DMS53 treated with DMSO at 0.1 percent for 48 hours (cell line): ENCODE measurements at regions not wholly inside any gene's neighbourhood (a gene's known extent, or its start where the extent isn't known, plus 50 kb on each side); places are given as distances from the start of the nearest gene placed in this dataset.
"Not testable (repeated sequence)": the region's sequence is repeated elsewhere in the genome, so short reads cannot be mapped to it uniquely, and the experiment has no call there.

Experiments used
- DNase-seq: peaks from one replicate; lab custom pipeline; 2025; ENCODE audit not compliant: unreplicated experiment; lab: John Stamatoyannopoulos, UW

DNA sequence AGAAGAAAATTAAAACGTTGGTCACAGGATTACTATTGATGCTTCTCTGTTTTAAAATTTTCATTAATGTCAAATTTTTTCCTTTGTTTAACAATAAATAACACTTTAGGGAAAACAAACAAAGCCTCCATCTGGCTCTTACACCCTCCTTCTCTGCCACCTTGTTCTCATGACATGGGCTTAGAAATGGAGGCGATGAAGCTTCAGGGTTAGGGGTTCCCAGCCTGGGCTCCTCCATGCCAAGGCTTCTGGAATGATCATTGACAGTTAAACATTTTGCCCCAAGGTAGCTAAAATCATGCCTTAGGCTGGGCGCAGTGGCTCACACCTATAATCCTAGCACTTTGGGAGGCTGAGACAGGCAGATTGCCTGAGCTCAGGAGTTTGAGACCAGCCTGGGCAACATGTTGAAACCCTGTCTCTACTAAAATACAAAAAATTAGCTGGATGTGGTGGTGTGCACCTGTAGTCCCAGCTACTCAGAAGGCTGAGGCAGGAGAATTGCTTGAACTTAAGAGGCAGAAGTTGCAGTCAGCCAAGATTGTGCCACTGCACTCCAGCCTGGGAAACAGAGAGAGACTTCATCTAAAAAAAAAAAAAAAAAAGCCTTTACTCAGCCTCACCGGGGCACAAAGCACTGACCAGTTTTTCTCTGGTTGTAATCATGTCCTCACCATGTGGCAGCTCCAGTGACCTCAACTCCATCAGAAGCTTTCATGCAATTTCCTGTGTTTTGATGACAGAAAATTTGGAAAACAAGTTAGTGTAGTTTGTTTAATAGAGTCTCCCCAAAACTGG lies 125.1 kb downstream of the MYCN start:
- not testable (repeated sequence) for DNase-seq

DNA sequence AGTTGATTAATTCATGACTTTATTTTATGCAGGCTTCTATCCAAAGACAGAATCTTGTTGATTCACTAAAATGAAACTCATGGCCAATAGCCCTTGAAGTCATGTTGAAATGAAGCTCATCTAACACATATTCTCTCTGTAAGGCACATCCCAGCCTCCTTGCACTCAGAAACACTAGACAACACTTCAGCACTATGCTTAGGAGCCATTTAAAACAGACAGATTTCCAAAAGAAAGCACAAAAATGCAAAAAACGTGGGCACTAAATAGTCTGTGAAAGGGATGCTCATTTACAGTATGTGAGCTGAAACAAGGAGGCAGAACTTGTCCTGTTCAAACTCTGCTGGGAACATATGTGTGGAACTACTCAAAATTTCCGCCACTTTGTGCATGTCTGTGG lies 124.4 kb downstream of the MYCN start:
- no peak for DNase-seq

DNA sequence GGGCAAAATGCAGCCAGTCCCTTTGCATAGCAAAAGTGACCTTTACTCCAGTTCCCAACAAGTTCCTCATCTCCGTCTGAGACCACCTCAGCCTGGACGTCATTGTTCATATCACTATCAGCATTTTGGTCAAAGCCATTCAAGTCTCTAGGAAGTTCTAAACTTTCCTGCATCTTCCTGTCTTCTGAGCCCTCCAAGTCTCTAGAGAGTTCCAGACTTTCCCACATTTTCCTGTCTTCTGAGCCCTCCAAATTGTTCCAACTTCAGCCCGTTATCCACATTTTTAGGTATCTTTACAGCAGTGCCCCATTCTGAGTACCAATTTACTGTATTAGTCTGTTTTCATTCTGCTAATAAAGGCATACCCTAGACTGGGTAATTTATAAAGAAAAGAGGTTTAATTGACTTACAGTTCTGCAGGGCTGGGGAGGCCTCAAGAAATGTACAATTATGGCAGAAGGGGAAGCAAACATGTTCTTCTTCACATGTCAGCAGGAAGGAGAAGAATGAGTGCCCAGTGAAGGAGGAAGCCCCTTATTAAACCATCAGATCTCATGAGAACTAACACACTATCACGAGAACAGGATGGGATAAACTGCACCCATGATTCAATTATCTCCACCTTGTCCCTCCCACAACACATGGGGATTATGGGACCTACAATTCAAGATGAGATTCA lies 123.7 kb downstream of the MYCN start:
- DNase-seq = no peak

DNA sequence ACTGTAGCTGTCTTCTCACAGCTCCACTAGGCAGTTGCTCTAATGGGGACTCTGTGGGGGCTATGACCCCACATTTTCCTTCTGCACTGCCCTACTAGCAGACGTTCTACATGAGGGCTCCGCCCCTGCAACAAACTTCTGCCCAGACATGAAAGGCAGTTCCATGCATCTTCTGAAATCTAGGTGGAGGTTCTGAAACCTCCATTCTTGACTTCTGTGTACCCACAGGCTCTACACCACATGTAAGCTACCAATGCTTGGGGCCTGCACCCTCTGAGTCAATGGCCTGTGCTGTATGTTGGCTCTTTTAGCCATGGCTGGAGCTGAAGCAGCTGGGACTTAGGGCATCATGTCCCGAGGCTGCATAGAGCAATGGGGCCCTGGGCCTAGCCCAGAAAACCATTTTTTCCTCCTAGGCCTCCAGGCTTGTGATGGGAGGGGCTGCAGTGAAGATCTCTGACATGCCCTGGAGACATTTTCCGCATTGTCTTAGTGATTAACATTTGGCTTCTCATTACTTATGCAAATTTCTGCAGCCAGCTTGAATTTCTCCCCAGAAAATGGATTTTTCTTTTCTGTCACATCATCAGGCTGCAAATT lies 123.0 kb downstream of the MYCN start:
- DNase-seq = no peak

DNA sequence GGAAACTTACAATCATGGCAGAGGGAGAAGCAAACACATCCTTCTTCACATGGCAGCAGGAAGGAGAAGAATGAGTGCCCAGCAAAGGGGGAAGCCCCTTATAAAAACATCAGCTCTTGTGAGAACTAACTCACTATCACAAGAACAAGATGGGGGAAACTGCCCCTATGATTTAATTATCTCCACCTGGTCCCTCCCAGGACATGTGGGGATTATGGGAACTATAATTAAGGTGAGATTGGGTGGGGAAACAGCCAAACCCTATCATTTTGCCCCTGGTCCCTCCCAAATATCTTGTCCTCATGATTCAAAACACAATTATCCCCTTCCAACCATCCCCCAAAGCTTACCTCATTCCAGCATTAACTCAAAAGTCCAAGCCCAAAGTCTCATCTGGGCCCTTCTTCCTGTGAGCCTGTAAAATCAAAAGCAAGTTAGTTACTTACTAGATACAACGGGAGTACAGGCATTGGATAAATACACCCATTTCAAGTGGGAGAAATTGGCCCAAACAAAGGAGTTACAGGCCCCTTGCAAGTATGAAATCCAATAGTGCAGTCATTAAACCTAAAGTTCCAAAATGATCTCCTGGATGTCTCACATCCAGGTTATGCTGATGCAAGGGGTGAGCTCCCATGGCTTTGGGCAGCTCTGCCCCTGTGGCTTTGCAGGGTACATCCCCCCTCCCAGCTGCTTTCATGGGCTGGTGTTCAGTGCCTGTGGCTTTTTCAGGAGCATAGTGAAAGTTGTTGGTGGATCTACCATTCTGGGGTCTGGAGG lies 122.3 kb downstream of the MYCN start:
- no peak for DNase-seq

DNA sequence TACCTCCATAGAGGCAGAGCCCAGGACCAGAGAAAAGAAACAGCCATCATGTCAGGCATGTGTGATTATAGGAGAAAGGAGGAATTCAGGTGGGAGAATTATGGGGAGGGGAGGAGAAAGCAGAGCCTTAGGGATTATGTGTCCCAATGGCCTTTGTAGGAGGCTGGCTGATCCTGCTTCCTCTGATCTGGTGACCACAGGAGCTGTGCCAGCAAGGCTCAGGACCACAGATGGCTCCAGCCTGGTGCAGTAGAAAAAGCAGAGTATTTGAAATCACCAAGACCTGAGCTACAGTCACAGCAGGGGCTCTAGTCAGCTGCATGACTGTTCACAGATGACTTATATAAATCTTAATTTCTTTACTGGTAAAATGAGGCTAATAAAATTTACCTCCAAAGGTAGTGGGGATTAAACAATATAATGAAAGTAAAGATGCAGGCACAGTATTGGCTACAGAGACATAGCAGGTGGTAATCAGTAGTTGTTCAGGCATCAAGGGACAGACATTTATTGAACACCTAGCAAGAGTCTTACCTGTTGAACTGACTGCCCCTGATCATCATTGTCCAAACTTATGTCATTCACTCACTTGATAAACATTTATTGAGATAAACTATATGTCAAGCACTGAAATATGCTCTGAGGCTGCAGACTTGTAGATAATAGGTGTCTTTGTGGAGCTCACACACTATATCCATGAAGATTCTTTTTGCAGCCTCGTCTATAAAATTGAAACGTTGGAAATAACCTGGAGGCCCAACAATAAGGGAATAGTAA lies 121.3 kb downstream of the MYCN start:
- no peak for DNase-seq

DNA sequence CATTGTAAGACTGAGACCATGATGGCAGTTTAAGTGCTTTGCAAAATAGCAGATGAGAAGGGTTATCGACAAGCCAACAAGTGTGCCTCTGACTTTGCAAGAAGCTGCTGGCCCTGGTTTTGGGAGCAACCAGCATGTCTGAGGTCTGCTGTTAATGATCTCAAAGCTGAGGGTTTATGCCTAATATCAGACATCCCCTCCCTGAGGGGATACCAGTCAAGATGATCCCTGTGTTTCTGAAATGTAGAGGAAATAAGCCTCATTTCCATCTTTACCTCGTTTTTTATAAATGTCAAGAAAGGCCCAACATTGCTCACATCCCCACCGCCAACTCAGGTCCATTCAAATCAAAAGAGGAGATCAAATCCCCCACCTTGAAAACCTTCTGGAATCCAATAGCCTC lies 120.6 kb downstream of the MYCN start:
- DNase-seq = no peak

DNA sequence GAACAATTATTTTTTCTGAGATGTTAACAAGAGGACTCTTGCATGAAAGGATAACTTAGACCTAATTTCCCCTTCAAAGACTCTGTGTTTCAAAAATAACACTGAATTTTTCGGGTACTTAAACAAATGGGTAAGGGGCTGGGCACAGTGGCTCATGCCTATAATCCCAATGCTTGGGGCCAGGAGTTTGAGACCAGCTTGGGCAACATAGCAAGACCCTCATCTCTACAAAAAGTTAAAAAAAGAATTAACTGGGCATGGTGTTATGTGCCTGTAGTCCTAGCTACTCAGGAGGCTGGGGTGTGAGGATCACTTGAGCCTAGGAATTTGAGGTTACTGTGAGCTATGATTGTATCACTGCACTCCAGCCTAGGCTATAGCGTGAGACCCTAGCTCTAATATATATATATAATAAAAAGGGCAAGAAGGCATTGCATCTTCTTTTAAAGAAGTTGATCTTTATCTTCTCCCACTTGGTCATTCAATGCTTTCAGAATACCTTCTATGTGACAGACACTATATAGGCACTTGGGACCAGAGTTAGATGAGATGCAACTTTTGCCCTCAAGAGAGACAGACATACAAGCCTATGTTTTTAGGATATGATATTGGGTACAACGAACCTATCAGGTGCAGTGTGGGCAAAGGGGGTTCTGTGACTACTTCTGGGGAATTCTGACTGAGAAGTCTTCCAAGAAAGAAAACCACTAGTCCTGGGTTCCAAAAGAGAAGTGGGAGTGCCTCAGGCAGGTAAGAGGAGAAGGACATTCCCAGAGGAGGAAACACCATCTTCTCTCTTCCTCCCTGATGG lies 120.0 kb downstream of the MYCN start:
- no peak for DNase-seq

DNA sequence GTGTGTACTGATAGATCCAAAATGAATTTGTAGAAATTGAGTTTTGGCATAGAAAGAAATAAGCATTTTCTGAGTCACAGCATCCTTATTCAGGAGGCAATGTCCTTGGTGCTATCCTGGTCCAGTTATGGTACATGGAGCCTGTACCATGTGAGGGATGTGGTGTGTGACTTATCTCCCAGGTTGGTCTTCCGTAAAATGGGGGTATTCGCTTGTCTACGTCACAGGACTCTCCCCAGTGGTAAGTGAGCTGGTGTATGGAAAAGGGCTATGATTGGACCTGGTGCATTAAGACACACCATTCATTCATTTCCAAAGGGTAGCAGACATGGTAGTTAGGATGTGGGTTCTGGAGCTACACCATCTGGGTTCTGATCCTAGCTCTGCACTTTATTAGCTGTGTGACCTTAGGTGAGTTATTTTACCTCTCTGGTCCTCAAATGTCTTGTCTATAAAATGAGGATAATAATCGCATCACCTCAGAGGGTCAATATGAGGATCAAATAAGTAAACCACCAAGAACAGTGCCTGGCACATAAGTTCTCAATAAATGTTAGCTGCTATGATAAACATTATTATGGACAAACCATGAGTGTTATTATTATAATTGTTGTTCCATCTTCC lies 119.2 kb downstream of the MYCN start:
- DNase-seq = no peak

DNA sequence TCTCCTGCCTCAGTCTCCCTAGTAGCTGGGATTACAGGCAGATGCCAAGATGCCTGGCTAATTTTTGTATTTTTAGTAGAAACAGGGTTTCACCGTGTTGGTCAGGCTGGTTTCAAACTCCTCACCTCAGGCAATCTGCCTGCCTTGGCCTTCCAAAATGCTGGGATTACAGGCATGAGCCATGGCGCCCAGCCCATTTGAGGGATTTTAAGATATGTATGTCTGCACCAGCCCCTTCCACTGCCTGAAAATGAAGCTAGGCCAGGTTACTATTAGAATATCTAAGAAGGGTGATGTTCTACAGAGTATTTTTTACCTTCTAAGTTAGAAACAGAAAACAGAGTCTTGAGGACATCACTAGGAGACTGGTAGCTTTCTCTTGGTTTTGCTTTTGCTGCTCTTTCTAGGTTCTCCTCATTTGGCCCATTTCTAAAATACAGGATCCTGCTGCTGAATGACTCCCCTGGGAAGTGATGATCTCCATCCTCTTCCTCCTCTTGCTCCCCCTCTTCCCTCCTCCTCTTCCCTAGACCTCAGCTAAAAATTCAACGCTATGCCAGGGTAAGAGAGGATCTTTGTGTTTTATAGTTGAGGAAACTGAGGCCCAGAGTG lies 118.5 kb downstream of the MYCN start:
- no peak for DNase-seq

DNA sequence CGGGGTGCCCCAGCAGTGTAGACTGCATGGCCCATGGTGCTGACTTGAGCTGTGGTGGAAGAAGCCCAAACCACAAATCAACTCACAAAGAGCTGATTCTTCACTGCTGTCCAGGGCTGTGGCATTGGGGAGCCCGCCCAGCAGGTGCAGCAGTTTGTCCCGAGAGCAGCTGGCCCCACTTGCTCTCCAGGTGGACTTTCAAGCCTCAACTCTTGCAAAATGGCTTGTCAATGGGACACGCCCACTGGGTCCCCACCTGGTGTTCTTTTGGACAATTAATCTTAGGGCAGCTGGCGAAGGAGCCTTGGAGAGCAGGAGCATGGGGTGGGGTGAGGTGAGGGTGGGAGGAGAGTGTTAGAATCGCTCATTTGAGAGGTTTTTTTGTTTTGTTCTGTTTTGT lies 117.9 kb downstream of the MYCN start:
- DNase-seq = no peak

DNA sequence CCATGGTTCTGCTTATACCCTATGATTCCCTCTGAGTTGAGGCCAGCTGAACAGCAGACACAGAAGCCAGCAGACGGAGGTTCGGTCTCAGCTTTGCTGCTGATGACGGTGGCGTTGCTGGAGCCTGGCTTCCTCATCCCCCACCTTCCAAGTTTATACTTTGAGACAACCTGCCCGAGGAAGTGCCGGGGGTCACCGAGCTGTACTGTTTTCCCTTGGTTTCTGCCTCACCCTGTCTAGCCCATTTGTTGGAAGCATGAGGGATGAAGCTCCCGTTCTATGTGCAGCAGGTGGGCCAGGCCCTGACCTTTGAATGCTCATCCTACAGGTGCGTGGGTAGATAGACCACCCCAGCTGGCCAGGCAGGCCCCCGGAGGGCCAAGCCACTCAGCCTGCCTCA lies 117.3 kb downstream of the MYCN start:
- DNase-seq = no peak

DNA sequence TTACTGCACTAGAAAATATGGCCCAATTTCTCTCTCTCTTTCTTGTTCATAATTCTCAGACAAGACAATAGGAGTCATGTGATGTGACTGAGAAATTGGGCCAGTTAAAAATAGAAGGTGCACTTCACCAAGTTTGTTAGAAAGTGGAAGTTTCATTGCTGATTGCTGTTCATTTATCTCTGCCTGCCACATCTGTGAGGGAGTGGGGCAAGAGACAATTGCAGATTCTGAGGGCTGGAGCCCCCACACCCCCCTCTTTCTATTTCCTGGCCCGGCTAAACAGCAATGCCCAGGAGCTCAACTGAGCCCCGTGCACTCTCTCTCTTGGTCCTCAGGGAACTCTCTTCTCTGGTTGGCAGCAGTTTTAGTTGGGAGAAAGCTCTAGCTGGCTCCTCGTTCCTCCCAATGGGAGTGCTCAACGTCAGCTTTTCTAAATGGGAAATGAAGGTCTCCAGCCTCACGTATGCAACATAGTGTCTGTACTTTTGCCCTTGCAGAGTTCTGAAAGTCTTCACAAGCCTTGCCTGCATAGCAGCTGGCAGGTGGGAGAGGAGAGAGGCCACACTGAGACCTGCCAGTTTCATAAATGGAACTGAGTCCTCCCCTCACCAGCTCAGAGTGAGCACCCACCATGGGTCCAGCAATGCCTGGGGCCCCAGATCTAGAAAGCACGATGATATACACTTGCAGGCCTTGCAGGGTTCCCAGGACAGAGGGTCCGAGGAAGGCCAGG lies 115.7 kb downstream of the MYCN start:
- DNase-seq = no peak

DNA sequence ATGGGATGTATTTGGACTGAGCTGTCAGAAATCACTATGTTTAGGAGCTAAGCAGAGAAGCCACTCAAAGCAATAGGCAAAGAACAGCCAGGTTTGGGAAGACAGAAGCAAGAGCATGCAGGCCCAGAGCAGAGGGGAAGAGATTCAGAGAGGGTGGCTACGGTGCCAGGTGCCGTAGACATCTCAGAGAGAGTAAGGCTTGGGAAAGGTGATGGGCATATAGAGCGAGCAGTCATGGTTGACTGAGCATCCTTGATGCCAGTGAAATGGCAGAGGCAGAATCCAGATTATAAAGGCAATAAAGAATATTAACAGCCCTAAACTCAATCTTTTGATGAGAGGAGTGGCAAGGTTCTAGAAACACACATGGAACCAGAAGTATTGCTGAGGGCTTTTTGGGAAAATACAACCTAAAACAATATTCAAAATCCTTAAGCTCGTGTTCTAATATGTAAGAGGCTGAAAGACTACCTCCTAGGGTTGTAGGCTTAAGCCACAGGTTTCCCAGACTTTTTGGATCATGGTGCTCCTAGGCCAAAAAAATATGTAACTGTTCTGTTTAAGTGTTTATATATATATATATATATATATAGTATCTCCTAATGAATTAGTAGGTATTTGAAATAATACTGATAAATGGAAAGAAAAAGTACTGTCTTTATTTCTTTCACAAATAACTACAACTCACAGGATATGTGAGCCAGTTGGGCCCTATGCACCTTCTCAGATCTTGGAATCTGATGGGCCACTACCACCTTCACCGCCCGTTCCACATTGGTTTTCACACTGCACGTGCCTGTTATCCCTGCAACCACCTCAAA lies 113.3 kb downstream of the MYCN start:
- no peak for DNase-seq

DNA sequence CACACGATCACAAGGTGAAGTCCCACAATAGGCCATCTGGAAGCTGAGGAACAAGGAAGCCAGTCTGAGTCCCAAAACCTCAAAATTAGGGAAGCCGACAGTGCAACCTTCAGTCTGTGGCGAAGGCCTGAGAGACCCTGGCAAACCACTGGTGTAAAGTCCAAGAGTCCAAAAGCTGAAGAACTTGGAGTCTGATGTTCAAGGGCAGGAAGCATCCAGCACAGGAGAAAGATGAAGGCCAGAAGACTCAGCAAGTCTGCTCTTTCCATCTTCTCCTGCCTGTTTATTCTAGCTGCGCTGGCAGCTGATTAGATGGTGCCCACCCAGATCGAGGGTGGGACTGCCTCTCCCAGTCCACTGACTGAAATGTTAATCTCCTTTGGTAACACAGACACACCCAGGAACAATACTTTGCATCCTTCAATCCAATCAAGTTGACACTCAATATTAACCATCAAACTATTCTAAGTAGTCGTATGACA lies 112.3 kb downstream of the MYCN start:
- not testable (repeated sequence) for DNase-seq

DNA sequence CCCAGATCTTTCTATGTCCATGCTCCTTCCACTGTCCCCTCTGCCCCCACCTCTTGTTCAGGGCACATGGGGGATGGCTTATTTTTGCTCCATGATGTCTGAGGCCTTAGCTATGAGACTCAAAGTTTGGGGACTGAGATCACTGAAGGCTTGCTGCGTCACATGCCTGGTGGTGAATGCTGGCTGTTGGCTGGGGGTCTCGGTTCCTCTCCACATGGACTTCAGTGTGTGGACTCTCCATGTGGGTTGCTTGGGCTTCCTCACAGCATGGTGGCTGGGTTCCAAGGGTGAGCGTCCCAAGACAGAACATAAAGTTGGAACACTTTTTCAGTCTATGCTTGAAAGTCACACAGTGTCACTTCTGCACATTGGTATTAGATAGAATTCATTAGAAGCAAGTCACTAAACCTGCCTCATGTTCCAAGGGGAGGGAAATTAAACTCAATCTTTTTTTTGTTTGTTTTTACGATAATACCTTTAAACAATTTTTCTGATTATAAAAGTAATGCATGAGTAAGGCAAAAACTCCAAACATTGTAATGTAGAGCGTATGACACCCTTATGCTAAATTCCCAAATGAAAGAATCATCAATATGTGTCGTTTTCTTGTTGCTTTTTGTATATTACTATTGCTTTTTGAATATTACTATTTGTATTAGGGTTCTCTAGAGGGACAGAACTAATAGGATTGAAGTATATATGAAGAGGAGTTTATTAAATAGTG lies 111.7 kb downstream of the MYCN start:
- no peak for DNase-seq
